NCI-H446 (cell line): ENCODE measurements at regions not wholly inside any gene's neighbourhood (a gene's known extent, or its start where the extent isn't known, plus 50 kb on each side); places are given as distances from the start of the nearest gene placed in this dataset.
"Not testable (repeated sequence)": the region's sequence is repeated elsewhere in the genome, so short reads cannot be mapped to it uniquely, and the experiment has no call there.

ENCODE experiments used
- DNase-seq, 2 experiments: peaks; one replicate each; lab custom pipeline; 2025; lab: John Stamatoyannopoulos, UW

GRCh38 chr16:5979905-5980550 lies 882.4 kb upstream of the EEF2KMT start:
- no peak for DNase-seq

DNA sequence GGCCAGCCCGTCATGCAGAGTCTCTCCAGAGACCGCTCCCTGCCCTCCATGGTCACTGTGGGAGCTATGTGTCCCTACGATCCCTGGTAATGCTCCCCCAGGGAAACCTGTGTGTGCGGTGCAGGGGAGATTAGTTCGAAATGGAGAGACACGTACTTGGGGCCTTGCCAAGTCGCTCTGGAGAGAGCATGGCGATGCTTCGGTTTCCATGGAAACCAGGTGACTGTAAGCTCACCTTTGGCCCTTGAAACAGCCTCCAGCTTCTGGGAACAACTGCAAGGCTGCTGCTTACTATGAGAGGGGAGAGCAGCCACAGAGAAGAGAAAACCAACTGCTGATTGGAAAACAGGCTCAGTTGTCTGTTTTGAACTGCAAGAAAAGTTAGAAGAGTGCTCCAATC lies 879.7 kb upstream of the EEF2KMT start:
- no peak for DNase-seq

GRCh38 chr16:5972747-5973146 lies 875.2 kb upstream of the EEF2KMT start:
- DNase-seq, result no peak

DNA sequence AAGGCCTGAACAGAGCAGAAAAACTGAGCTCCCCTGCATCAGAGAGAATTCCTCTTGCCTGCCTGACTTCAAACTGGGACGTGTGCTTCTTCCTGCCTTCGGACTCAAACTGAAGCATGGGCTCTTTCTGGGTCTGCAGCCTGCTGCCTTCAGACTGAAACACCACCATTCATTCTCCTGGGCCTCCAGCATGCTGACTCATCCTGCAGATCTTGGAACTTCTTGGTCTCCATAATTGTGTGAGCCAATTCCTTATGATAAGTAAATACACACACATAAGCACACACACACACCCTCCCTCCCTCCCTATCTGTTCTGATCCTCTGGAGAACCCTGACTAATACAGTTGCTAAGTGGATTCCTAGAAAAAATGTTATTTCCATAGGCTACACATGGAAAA lies 874.3 kb upstream of the EEF2KMT start:
- no peak for DNase-seq

DNA sequence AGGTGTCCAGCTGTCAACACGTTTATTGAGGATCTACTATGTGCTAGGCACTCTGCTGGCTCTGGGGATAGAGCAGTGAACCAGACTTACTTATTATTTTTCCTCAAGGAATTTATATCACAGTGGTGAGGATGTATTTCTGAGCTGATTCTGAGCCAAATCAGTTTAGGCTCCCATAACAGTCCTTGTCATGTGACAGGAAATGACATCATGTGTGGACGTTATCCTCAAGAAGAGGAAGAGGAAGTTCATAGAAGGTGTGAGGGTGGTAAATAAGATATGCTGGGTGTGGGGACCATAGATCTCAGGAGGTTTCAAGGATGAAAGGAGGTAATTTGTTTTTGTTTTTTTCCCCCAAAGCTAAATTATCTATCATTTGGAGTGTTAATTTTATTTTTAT lies 873.5 kb upstream of the EEF2KMT start:
- no peak for DNase-seq

- no peak for DNase-seq
These were observed 868.4 kb upstream of the EEF2KMT start for GRCh38 chr16:5966004-5966403.

GRCh38 chr16:5965321-5965720 lies 867.7 kb upstream of the EEF2KMT start:
- DNase-seq, result no peak

GRCh38 chr16:5951486-5951885 lies 853.9 kb upstream of the EEF2KMT start:
- DNase-seq, result no peak

GRCh38 chr16:5944971-5945370 lies 847.4 kb upstream of the EEF2KMT start:
- DNase-seq, result no peak

DNA sequence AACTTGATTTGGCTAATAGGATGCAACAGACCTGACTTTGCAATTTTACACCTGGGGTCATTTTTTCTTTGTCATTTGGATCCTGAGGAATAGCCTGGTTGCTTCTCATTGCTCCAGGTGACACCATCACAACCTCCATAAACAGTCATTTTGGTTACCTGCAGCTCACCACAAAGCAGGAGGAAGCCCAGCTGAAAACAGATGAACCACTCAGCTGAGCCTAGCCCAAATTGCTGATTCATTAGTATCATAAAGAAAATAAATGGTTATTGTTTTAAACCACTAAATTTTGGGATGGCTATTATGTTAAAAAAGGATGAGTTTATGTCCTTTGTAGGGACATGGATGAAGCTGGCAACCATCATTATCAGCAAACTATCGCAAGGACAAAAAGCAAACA lies 841.0 kb upstream of the EEF2KMT start:
- DNase-seq, result no peak

GRCh38 chr16:5932906-5933305 lies 835.3 kb upstream of the EEF2KMT start:
- no peak for DNase-seq

GRCh38 chr16:5928476-5929065 lies 831.0 kb upstream of the EEF2KMT start:
- no peak for DNase-seq

DNA sequence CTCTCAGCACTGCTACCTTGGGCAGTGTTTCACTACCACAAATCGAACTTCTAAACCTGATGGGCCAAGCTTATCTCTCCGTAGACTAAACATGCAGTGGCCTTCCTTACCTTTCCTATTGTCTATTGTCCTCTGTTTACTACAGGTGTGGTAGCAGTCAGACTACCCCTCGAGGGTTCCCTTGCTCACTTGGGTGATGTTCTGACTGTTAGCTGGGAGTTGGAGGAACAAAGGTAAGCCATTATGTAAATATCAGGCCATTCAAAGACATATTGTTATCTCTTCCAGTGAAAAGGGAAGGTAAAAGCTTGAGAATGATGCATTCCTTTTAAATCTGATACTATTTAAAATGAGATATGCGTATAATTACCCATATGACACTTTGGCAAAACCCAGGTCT lies 828.3 kb upstream of the EEF2KMT start:
- no peak for DNase-seq

- no peak for DNase-seq
These were observed 825.1 kb upstream of the EEF2KMT start for GRCh38 chr16:5922686-5923085.

GRCh38 chr16:5918567-5919130 lies 821.1 kb upstream of the EEF2KMT start:
- DNase-seq, result no peak

DNA sequence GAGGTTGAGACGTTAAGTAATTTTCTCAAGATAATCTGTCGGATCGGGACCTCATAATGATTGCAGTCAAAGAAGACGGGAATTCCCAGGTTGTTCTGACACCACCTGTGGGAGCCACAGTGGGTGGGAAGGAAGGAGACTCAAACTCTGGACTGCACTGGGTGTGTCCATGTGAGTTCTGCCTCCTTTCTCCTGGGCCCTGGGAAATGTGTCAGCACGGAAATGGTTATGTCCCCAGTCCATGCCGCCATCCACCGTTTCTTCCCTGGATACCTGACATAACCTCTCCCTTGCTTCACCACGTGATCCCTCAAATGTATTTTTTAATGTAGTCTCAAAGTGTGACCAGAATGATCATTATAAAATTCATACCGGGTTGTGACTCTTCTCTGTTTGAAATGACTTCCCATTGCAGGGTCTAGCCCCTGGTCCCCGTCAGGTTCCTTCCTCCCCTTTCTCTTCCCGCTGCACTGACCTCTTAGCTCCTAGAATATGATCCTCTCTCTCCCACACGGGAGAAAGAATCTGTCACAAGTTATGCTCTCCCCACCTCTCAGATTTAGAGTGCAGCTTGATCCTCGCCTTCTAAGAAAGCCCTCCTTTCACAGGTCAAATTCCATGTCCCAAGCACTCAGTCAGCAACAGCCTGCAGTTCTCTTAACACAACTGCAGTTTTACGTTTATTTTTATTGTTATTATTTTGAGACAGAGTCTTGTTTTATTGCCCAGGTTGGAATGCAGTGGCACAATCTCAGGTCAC lies 820.0 kb upstream of the EEF2KMT start:
- DNase-seq, result no peak

- DNase-seq, result no peak
These were observed 819.2 kb upstream of the EEF2KMT start for GRCh38 chr16:5916711-5917191.

DNA sequence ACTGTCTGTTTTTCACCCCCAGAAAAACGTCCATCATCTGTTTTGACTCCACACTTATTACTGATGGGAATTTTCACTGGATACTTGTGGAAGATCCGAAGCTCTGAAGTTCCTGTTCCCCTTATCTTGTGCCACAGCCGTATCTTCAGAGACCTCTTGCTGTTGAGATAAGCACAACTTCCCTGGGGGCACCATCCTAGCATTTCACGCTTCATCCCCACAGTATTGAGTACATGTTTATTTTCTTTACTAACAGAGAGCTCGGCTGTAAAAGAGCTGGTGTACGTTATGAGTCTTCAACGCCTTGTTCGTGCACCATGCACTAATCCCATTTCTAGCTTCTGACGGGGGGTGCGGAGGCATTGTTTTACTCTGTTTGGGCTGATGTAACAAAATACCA lies 813.6 kb upstream of the EEF2KMT start:
- no peak for DNase-seq

- not testable (repeated sequence) for DNase-seq
These were observed 812.0 kb upstream of the EEF2KMT start for GRCh38 chr16:5909556-5909955.

GRCh38 chr16:5907544-5907943 lies 809.9 kb upstream of the EEF2KMT start:
- no peak for DNase-seq

DNA sequence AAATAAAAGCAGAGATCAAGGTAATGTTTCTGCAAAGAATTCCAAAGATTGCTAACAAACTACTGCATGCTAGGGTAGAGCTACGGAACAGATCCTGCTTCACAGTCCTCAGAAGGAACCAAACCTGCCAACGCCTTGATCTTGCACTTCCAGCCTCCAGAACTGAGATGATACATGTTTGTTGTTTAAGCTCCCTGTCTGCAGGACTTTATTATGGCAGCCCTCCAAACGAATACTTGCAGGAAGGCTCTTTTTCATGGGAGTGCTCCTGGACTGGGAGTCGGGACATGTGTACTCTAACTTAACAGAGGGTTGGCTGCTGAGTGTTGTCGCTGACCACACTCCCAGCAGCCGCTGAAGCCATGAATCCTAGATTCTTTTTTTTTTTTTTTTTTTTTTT lies 808.8 kb upstream of the EEF2KMT start:
- DNase-seq, result no peak

DNA sequence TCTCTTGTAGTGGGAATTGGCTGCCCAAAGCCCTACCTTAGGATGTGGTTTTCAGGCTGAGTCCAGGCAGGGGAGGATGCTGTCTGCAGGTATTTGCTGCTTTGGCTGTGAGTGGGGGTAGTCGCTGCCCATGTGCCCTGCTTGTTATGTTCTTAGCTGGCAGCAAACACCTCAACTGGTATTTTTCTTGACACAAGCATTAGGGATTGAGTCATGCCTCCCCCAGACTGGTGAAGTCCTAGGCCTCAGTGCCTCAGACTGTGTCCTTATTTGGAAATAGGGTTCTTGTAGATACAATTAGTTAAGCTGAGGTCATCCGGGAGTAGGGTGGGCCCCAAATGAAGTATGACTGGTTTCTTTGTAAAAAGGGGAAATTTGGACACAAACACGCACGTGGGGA lies 808.3 kb upstream of the EEF2KMT start:
- no peak for DNase-seq

- DNase-seq, result no peak
These were observed 806.2 kb upstream of the EEF2KMT start for GRCh38 chr16:5903832-5904231.
